Muscle of arm (tissue), 1 donor: ENCODE measurements at regions not wholly inside any gene's neighbourhood (a gene's known extent, or its start where the extent isn't known, plus 50 kb on each side); places are given as distances from the start of the nearest gene placed in this dataset.

Source experiments
- DNase-seq: peaks from one replicate; pipeline ENCODE4 v3.0.0-alpha.2; 2013

DNA sequence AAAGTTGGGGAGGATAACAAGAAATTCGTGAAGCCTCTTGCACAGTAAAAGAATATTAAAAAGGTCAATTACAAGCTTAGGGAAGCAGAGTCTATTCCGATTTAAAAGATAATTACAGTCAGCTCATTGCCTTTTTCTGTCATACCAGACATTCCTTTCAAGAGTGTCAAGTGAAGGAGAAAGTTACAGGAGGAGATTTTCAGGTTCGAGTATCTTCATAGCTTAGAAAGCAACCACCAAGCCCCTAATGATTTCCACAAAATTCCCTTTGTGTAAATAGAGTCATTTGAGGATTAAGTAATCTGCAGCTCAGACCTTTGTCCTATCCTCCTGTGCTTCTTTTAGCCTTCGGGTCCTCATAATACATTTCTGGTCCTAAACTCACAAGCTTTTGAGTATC, 414.9 kb downstream of the CDH2 start:
- no peak for DNase-seq

DNA sequence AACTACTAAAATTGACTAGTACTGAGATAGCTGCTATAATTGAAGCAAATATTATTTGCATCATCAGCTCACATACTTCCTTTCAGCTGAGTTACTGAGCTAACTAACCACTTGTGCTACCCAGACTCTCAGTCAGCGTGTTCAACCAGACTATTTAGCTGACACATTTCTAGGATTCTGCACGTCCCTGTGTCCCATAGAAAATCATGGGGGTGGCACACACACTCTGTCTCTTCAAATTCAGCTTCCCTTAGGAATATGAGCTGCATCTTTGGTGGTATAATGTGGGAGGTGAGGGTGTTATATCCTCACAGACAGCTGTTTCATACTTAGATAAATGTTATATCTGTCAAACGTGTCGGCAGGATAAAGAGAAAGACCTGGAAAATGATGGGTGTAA, 424.0 kb downstream of the CDH2 start:
- no peak for DNase-seq

DNA sequence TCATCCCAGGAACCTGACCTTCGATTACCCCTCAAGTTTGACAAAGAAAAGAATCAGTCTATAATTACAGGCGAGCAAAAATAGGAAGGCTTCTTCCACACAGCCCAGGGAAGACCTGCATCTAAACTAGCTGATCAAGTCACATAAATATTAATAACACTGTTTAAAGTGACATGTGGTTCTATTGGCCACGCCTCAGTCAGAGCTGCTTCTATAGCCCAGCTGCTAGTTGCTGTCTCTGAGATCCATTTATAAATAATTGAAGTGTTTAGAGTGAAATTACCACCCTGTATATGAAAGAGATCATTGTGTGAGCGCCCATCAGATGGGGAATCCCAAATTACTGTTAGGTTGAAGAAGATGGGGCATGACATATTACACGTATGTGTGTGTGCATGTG, 426.0 kb downstream of the CDH2 start:
- DNase-seq: no peak

DNA sequence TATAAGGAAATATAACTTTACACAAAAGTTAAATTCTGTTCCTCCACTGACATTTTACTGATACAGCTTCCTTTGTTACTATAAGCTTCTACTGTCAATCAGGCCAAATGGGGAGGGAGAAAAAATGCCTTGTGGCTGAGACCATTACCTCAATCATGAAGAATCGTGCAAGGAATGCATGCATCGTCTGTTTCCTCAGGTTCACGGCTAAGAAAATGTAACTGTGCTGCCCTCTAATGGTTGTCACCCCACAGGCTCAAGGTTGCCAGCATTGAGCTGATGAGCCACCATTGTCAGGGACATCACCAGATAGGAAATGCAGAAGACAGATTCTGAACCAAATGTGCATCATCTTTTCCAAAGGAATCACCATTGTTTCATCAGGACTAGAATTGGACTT, 426.9 kb downstream of the CDH2 start:
- peak; percentile 54 for DNase-seq

DNA sequence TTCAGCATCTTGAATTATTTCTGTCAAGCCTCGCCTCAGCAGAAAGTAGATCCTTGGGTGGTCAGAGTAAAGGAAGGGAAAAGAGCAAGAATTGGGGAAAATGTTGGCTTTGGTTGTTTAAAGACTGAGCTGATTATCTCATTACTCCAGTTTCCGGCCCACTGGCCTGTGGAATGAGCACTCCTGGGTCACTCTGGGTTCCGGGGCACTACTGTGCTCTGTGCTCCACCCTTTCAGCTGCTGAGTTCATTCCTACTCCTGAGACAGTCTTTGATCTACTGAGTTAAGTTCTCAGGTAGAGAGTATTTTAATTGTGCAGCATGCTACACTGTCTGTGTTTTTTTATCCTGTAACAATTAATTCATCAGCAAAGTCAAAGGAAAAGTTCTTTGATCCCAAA, 427.7 kb downstream of the CDH2 start:
- no peak for DNase-seq

DNA sequence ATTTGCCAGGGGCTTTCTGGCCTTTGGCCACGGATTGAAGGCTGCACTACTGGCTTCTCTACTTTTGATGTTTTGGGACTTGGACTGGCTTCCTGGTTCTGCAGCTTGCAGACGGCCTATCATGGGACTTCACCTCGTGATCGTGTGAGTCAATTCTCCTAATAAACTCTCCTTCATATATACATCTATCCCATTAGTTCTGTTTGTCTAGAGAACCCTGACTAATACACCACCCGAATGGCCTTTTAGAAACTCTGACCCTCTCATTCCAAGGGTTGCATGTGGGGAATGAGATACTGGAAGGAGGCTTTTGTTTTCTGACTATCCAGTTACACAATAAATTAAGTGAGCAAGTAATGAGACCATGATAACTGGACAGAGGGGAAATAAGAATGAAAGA, 430.7 kb downstream of the CDH2 start:
- DNase-seq: no peak

DNA sequence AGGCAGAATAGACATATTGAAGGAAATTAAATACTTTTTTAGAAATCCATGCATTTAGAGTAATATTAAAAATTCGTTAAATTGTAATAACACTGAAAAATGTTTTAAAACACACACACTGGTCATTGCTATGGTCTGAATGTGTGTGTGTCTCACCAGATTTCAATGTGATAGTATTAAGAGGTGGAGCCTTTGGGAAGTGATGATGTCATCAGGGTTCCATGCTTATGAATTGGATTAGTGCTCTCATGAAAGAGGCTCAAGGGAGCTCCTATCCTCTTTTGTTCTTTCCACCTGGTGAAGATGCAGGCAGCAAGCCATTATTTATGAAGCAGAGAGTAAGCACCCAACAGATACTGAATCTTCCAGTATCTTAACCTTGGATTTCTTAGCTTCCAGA, 441.8 kb downstream of the CDH2 start:
- DNase-seq: no peak

DNA sequence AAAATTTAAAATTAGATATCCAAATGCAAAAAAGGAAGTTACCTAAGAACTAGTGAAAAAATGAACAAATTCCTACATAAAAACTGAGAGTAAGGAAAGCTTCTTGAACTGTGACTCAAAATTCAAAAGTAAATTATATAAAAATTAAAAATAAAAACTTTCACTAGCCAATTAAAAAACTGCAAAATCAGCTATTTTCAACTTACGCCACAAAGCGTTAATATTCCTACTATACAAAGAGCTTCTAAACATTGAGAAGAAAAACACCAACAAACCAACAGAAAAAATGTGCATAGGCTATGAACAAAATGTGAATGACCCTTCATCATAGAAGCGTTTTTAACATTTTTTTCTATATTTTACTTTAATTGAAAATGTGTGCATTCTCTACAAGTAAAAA, 445.7 kb downstream of the CDH2 start:
- no peak for DNase-seq

DNA sequence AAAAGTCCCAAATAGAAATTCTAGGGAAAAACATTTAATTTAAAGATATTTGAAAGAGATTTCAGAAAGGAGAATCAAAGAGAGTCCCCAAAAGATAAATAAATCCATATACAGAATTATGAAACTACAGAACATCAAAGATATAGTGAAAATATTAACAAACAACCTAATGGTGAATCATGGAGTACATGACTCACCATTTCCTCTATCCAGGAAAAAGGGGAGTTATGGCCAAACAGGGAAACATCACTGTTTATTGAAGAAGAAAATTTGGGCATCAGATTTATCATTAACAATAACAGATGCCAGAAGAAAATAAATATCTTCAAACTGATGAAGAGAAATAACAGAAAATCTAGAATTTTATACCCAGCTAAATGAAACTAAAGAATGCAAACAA, 448.3 kb downstream of the CDH2 start:
- DNase-seq: no peak

DNA sequence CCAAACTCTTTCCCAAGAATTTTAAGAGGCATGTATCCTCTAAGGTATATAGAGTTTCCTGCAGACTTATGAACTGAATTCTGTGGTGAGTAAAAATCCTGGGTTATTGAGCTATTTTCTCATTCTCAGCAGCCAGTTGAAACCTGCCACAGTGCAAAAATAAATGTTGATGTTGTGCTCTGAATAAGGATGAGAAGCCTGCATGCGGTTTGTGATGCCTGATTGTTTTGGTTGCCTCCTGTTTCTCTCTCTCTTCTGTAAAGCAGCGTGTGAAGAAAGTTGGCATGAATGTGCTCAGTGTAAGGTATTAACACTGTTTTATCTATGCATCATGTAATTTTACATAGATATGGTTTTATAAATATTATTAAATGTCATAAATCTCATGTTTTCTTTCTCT, 452.6 kb downstream of the CDH2 start:
- no peak for DNase-seq

DNA sequence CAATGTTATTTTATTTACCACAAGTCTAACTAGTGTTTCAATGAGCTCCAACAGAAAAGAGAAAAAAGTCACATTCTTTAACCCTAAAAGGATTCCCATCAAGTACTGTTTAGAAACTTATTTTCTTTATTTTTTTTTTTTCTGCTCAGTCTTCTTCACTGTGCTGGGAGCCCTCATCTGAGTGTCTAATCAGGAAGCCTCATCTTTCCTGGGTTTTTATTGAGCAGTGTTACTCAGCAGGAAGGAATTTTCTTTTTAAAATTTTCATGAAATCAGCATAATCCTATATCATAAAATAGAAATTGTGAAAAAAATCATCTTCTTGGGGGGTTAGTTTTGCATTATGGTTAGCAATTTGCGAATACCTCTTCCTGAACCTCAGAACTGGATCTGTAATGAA, 453.8 kb downstream of the CDH2 start:
- DNase-seq: no peak

DNA sequence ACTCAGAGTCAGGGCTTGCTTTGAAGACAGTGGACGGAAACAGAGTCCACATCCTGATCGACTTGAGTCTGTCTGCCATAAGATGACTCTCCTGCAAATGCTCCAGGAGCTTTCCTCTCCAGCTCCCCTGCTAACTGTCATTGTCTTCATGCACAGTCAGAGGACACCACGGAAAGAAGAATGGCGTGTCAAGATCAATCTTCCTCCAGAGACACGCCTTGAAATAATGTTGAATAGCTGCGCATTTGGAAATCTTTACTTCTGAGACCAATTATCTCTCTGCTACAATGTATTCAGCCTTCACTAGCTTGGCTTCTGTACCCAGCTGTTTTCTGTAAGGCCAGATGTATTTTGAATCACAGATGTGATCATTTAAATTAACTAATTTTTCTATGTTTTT, 457.2 kb downstream of the CDH2 start:
- peak; percentile 63 for DNase-seq

DNA sequence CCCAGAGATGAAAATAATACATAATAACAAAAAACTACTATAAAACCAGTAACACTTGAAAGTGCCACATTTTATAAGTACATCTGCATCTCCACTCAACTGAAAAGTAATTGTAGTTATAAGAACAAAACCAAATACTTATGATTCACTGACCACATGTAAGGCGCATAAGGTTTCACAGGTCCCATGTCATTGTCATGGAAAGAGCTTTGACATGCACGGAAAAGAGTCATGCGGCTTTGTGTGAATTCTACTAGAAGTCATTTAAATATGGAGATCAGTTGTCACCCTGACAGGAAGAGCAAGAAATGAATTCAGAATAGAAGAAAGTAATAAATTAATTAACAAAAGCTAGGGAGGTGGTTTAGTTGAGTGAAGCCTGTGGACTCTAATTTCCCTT, 459.1 kb downstream of the CDH2 start:
- no peak for DNase-seq

DNA sequence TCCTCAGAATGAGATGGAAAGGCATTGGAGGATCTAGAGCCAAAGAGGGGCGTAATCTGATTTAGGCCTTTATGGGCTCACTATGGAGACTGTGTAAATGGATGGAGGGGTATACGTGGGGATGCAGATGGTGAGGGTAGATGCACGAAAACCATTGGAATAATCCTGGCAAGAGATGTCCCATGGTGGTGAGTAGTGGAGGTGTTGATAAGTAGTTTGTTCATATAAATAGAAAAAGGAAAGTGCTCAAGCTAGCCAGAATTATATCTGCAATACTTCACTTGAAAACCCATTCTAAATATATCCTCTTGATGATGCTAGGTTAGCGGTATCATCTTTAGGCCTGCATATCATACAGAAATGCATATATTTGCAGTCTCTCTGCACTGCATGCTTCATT, 459.7 kb downstream of the CDH2 start:
- DNase-seq: no peak

DNA sequence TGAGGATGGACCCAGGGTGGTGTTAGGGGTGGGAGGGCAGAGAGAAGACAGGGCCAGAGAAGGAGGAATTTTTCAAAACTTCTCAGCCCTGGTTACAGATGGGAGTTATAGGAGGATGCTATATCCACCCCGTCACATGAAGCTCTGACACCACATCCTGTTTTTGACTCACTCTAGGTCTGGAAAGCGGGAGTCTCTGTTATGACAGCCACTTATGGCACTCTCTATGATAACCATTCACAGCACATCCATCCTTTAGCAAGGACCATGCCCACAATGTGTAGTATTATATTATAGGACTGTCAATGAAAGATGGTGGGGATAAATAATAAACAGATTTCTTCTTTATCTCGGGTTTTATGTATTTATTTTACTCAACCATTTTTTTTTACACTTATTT, 461.2 kb downstream of the CDH2 start:
- DNase-seq: no peak

DNA sequence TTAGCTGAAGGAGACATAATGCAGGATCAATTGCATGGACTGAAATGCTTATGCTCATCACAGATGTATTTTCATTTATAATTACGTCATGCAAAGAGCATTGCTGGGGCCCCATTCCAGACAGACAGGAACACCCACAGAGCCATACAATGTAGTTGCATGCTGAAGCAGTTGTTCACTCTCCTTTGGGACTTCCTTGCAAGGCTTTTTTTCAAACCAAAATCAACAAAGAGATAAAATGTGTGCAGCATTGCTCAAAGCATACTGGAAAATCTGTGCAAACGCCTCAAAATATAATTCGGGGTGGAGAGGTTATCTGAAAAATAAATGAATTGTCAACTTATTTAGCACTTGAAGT, 463.2 kb downstream of the CDH2 start:
- DNase-seq: peak; percentile 87

DNA sequence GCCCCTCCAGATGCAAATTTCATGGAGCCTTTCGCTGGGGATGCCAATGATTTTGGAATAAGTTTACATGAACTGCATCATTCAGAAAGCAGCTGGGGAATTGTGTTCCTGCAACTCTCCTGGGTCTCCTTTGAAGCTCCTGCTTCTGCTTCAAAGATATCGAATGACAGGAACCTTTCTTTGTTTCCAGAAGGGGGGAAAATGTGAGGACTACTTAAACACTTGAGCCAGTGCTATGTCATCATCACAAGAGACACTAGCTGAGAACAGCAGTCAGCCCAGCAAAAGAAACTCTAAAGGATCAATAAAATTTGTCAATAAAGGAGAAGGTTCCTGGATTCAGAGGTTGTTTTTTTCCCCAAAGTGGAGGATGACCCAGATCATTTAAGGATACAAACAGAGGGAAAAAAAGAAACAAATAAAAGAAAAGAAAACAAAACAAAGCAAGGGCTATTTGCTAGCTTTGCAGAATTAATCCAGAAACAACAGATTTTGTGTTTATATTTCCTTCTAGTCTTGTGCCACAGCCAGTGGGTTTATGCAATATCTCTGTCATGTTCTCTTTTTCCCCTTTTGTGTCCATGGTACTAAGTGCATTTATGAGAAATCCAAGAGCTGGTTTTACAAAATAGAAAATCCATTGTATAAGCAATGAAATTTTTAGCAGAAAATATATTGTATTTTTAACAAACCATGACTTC, 463.7 kb downstream of the CDH2 start:
- DNase-seq: peak; percentile 53

DNA sequence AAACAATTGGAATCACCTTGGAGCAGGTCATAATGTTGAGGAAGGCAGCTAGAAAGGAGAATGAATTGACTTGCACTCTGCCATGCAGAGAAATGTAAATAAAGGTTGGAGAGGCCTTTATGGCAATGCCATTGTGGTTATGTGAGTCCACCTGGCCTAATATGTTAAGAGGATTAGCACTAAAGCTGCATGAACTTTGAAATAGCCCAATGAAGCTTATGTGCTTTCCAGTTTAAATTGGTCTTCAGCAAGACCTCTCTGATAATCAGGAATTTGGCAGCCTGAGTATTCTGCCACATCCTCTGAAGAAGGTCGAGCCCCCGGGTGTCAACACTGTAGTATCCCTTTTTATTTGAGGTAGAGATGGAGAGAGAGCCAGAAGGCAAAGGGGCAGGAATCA, 464.9 kb downstream of the CDH2 start:
- no peak for DNase-seq

DNA sequence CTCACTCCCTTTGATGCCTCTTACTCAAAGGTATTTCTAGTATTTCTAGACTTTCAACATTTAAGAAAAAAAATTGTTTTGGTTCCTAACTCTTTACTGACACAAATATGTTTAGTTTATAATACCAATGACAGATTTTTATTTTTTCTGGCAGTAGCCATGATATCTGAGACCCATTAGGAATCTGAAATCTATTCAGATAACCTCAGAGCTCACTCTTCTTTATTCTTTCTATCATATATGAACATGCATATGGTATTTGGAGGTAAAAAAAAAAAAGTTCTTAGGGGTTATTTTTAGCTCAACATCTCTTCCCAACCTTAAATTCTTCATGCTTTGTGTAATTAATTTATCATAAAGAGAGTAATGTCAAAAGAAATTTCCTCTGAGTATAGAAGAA, 465.5 kb downstream of the CDH2 start:
- no peak for DNase-seq

DNA sequence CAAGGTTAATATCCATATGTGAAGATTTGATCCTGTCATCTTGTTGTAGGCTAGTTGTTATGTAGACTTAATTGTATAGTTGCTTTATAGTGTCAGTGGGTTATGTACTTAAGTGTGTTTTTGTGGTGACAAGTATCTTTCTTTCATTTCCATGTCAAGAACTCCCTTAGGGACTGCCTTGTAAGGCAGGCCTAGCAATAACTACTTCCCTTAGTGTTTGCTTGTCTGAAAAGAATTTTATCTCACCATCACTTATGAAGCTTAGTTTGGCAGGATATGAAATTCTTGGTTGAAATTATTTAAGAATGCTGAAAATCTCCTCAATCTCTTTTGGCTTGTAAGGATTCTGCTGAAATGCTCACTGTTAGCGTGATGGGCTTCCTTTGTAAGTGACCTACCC, 467.6 kb downstream of the CDH2 start:
- DNase-seq: no peak

DNA sequence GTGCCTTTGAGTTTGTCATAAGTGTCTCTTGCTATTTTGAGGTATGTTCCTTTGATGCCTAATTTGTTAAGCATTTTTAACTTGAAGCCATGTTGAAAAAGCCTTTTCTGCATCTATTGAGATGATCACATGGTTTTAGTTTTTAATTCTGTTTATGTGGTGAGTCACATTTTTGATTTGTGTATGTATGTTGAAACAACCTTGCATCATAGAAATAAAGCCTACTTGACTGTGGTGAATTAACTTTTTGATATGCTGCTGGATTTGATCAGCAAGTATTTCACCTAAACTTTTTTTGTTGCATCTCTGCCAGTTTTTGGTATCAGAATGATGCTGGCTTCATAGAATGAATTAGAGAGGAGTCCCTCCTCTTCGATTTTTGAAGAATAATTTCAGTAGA, 469.7 kb downstream of the CDH2 start:
- DNase-seq: no peak

DNA sequence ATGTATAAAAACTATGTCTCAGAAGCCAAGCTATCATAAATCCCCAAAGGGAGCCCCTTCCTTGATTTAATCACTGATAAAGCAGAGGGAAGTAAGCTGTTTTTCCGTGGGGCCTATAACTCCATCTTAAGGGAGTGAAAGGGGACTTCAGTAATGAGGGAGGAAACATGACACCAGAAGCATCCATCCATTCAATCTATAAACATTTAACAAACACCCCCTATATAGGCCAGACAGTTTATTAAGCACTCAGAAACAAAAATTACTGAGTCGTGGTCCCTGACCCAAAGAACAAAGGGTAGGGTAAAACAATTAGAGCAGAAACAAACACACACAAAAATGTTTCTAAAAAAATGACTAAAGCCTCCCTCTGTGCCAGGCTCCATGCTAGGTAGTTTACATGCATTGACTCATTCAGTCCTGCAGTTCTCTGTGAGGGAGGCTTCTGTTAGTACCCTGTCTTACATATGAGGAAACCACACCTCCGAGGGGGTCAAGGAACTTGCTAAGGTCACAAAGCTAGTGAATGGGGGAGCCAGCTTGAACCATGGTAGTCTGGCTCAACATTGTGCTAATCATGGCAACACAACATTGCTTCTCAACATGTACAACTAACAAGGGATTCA, 472.1 kb downstream of the CDH2 start:
- DNase-seq: no peak

DNA sequence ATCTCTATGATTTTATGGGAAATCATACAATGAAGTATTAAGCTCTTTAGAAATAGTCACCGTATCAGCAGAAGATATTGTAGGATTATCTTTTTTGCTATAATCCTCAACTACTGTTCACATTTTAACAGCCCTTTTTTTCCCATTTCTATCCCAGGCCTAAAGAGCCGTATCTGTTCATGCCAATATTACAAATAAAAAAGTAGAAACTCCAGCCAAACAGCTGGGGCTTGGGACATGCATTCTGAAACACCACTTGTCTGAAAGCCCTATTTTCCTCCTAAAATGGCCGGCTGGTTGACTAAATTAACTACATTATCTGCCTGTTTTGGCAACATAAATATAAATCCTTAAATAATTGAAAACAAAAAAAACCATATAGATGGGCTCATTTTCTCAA, 477.8 kb downstream of the CDH2 start:
- DNase-seq: peak; percentile 60

DNA sequence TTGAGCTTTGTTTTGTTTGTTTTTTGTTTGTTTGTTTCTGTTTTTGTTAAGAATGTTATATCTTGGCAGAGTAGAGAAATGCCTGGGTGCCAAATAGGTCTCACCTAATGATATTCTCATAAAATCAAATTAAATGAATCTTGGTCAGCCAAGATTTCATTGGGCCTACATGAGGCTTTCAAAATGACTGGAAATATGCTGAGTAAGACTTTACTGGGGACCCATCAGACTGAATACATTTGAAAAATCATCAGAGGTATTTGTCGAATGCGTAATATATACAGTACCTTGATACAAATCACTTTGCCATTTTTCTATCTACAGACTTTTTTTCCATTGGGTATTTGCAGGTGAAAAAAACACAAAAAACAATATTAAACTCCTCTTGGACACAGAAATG, 480.8 kb downstream of the CDH2 start:
- no peak for DNase-seq
